GM12872 (cell line): ENCODE measurements at regions not wholly inside any gene's neighbourhood (a gene's known extent, or its start where the extent isn't known, plus 50 kb on each side); places are given as distances from the start of the nearest gene placed in this dataset.

ENCODE experiments used
- CTCF ChIP-seq: IDR thresholded peaks from 3 replicates; pipeline ENCODE4 v1.5.1; 2011; ENCODE audit warnings: low read depth, mild to moderate bottlenecking, low read length, moderate library complexity; ENCODE audit not compliant: insufficient read depth

GRCh38 chr14:51448831-51449670, 202.7 kb upstream of the FRMD6 start:
- TF ChIP-seq CTCF: no peak

- TF ChIP-seq CTCF: no peak
Observed at GRCh38 chr14:51449681-51450080, 202.0 kb upstream of the FRMD6 start.

GRCh38 chr14:51451561-51451960, 200.1 kb upstream of the FRMD6 start:
- no peak for TF ChIP-seq CTCF

GRCh38 chr14:51453869-51454268, 197.8 kb upstream of the FRMD6 start:
- TF ChIP-seq CTCF: no peak

GRCh38 chr14:51454351-51454750, 197.4 kb upstream of the FRMD6 start:
- TF ChIP-seq CTCF: no peak

- TF ChIP-seq CTCF: no peak
Observed at GRCh38 chr14:51455041-51455835, 196.5 kb upstream of the FRMD6 start.

- TF ChIP-seq CTCF: no peak
Observed at GRCh38 chr14:51457843-51458562, 193.7 kb upstream of the FRMD6 start.
